Left lung (tissue), 4 donors: ENCODE measurements at regions not wholly inside any gene's neighbourhood (a gene's known extent, or its start where the extent isn't known, plus 50 kb on each side); places are given as distances from the start of the nearest gene placed in this dataset.
A peak's percentile ranks its signal among the peaks of the same experiment; 100 is the strongest.

ENCODE experiments used
- ATAC-seq: fragments of 200-7000 bp; cut with Tn5 transposase; one replicate; pipeline ENCODE4 v1.9.1; 2020; ENCODE audit warnings: moderate library complexity
- DNase-seq, 4 donors: peaks; one replicate each; pipeline ENCODE4 v3.0.0-alpha.2; 2013 to 2020
- H3K27ac ChIP-seq, 2 donors: fragments of 200-600 bp; sonication (generic) in 1 of 2; one replicate each; pipeline versions ENCODE4 v1.5.0 to v1.8.0; 2020 to 2021
- H3K27me3 ChIP-seq, 2 donors: fragments of 200-600 bp; sonication (generic) in 1 of 2; one replicate each; pipeline versions ENCODE4 v1.5.0 to v1.8.0; 2020 to 2021
- H3K36me3 ChIP-seq, 2 donors: fragments of 200-600 bp; sonication (generic) in 1 of 2; one replicate each; pipeline versions ENCODE4 v1.5.0 to v1.8.0; 2020 to 2021
- H3K4me1 ChIP-seq, 2 donors: fragments of 200-600 bp; one replicate each; pipeline ENCODE4 v1.8.0; 2021
- H3K4me3 ChIP-seq, 2 donors: fragments of 200-600 bp; sonication (generic) in 1 of 2; one replicate each; pipeline versions ENCODE4 v1.5.0 to v1.8.0; 2020 to 2021; ENCODE audit warnings: mild to moderate bottlenecking in 1 of 2
- H3K9me3 ChIP-seq, 2 donors: fragments of 200-600 bp; sonication (generic) in 1 of 2; one replicate each; pipeline versions ENCODE4 v1.5.0 to v1.8.0; 2020 to 2021
- intact Hi-C, 2 donors: fragments of 100-400 bp; cut with DNase I; formaldehyde crosslinking; loops; one replicate each; pipeline versions ENCODE4 v1.11.2 to v1.14.2; 2022
- TF ChIP-seq, protein P1 (sequence below), 2 donors: fragments of 200-600 bp; sonication (generic) in 1 of 2; IDR thresholded peaks; one replicate each; pipeline versions ENCODE4 v1.5.0 to v1.8.0; 2021; ENCODE audit warnings: antibody characterized with exemption in 2 of 2
- donor health status: DM: no; HTN: yes; CAD: no.
- donor health status: DM: no; HTN: no; CAD: no.

GRCh38 chr12:61869796-61870195 is 390.4 kb upstream of the USP15 start:
- H3K36me3 ChIP-seq = no peaks in the 10 kb centered on the region

DNA sequence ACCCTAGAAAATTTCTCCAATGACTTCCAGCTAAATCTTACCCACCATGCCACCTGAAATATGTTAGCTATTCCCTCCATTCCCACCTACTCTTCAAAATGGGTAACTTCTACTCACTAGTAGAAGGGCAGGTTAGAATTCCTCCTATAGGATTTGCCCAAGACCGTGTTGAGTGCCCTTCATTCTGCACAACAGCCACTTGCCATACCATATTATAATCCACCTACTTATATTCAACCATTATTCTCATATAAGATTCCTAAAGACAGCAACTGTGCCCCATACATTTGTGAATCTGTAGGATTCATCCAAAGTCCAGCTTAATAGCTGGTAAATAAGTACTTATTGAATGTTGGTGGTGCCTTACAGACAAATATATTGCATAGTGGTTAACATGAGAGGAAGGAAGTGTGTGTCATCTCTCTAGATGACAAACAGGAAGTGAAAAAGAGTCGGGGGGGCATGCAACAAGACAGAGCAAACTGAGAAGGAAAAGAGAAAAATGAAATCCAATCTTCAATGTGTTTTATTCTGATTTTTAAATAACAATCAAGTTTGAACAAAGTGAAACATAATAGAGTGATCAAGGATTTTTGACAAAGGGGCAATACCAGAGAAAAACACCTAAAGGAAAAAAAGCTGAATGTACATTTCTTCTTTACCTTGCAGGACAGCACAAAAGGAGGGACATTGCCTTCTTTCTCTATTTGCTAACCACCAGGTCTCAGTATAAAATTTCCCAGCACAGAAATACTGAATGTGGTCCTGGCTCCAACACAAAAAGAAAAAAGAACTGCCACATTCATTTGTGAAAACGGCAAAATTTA is 389.3 kb upstream of the USP15 start:
- DNase-seq (peak in 1 of 4 donors; percentile 3), ATAC-seq (peak; percentile 52)
- peaks cover 0 to 6% of the 10 kb centered on the region in 2 donors for H3K4me1 ChIP-seq
- no peaks in the 10 kb centered on the region for H3K36me3 ChIP-seq
- intact Hi-C loops = no loop called here
- TF ChIP-seq, protein P1, sequence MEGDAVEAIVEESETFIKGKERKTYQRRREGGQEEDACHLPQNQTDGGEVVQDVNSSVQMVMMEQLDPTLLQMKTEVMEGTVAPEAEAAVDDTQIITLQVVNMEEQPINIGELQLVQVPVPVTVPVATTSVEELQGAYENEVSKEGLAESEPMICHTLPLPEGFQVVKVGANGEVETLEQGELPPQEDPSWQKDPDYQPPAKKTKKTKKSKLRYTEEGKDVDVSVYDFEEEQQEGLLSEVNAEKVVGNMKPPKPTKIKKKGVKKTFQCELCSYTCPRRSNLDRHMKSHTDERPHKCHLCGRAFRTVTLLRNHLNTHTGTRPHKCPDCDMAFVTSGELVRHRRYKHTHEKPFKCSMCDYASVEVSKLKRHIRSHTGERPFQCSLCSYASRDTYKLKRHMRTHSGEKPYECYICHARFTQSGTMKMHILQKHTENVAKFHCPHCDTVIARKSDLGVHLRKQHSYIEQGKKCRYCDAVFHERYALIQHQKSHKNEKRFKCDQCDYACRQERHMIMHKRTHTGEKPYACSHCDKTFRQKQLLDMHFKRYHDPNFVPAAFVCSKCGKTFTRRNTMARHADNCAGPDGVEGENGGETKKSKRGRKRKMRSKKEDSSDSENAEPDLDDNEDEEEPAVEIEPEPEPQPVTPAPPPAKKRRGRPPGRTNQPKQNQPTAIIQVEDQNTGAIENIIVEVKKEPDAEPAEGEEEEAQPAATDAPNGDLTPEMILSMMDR (IDR thresholded peaks at IDR 0.05) = no peak
- H3K9me3 ChIP-seq = no peaks in the 10 kb centered on the region
- no peaks in the 10 kb centered on the region for H3K27me3 ChIP-seq
- H3K4me3 ChIP-seq = no peak overlapping the region
- H3K27ac ChIP-seq = peak overlapping the region in 1 of 2 donors; percentile 79

More at GRCh38 chr12:61869796-61870195, 390.4 kb upstream of the USP15 start:
- no peak overlapping the region for H3K4me3 ChIP-seq
- no peak for ATAC-seq
- H3K27ac ChIP-seq = no peak overlapping the region
- no peaks in the 10 kb centered on the region for H3K9me3 ChIP-seq
- H3K4me1 ChIP-seq = peaks cover 0 to 6% of the 10 kb centered on the region in 2 donors
- no peak for DNase-seq
- H3K27me3 ChIP-seq = no peaks in the 10 kb centered on the region
- intact Hi-C loops = no loop called here
- TF ChIP-seq, protein P1 (IDR thresholded peaks at IDR 0.05) = no peak

GRCh38 chr12:61871485-61871810 is 388.8 kb upstream of the USP15 start:
- Histone ChIP-seq H3K27me3 (no peaks in the 10 kb centered on the region), H3K27ac (peak overlapping the region in 1 of 2 donors; percentile 79), H3K36me3 (no peaks in the 10 kb centered on the region), H3K9me3 (no peaks in the 10 kb centered on the region), H3K4me3 (no peak overlapping the region), H3K4me1 (peaks cover 0 to 6% of the 10 kb centered on the region in 2 donors)
- ATAC-seq = no peak
- intact Hi-C loops = no loop called here
- DNase-seq = no peak
- TF ChIP-seq, protein P1 (IDR thresholded peaks at IDR 0.05) = no peak

DNA sequence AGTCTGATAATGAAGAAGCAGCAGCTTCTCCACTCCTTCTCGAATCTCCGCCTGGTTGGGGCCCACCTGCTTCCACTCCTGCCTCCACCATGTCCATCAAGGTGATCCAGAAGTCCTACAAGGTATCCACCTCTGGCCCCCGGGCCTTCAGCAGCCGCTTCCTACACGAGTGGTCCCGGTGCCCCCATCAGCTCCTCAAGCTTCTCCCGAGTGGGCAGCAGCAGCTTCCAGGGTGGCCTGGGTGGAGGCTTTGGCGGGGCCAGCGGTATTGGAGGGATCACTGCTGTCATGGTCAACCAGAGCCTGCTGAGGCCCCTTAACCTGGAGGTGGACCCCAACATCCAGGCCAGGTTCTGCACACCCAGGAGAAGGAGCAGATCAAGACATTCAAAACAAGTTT is 381.0 kb upstream of the USP15 start:
- no peak overlapping the region for H3K4me3 ChIP-seq
- no peaks in the 10 kb centered on the region for H3K36me3 ChIP-seq
- ATAC-seq (no peak), DNase-seq (peak in 1 of 4 donors; percentile 75)
- H3K4me1 ChIP-seq = no peaks in the 10 kb centered on the region
- H3K27ac ChIP-seq = no peak overlapping the region
- TF ChIP-seq, protein P1 (IDR thresholded peaks at IDR 0.05) = no peak
- no peaks in the 10 kb centered on the region for H3K27me3 ChIP-seq
- intact Hi-C loops = no loop called here
- no peaks in the 10 kb centered on the region for H3K9me3 ChIP-seq

- peak in 1 of 4 donors; percentile 40 for DNase-seq
- no peak for ATAC-seq
- Histone ChIP-seq H3K9me3 (no peaks in the 10 kb centered on the region), H3K4me3 (no peak overlapping the region), H3K36me3 (no peaks in the 10 kb centered on the region), H3K4me1 (no peaks in the 10 kb centered on the region), H3K27ac (no peak overlapping the region), H3K27me3 (no peaks in the 10 kb centered on the region)
- TF ChIP-seq, protein P1 (IDR thresholded peaks at IDR 0.05) = no peak
- intact Hi-C loops = no loop called here
These were observed 380.0 kb upstream of the USP15 start for GRCh38 chr12:61880186-61880585.
